CD4-positive, alpha-beta memory T cell (primary cell): ENCODE measurements at regions not wholly inside any gene's neighbourhood (a gene's known extent, or its start where the extent isn't known, plus 50 kb on each side); places are given as distances from the start of the nearest gene placed in this dataset.

Experiments used
- CTCF ChIA-PET: fragments of 350-600 bp; sonication (Branson Sonifier 250); formaldehyde crosslinking; loops from one replicate; lab custom pipeline; 2021; ENCODE audit warnings: inconsistent platforms; ENCODE audit not compliant: partially characterized antibody; lab: Charles Lee
- POLR2A ChIA-PET: fragments of 350-600 bp; sonication (Branson Sonifier 250); formaldehyde crosslinking; loops from one replicate; lab custom pipeline; 2021; ENCODE audit not compliant: partially characterized antibody; lab: Charles Lee
- DNase-seq, 5 donors: peaks; one replicate each; pipeline versions ENCODE4 v3.0.0 to v3.0.0-alpha.2; 2020 to 2022; ENCODE audit warnings: mixed read lengths in 1 of 5
- H3K27ac ChIP-seq: one replicate; pipeline ENCODE4 v1.7.0; 2013; ENCODE audit warnings: low read depth, low read length
- H3K27me3 ChIP-seq: 2 replicates; pipeline ENCODE4 v1.7.0; 2013; ENCODE audit warnings: mild to moderate bottlenecking, low read length, moderate library complexity; ENCODE audit not compliant: insufficient read depth
- H3K36me3 ChIP-seq: 2 replicates; pipeline ENCODE4 v1.7.0; 2013; ENCODE audit warnings: mild to moderate bottlenecking, low read length, moderate library complexity; ENCODE audit not compliant: insufficient read depth
- H3K4me1 ChIP-seq: 2 replicates; pipeline ENCODE4 v1.7.0; 2013; ENCODE audit warnings: mild to moderate bottlenecking, low read length, moderate library complexity; ENCODE audit not compliant: insufficient read depth
- H3K4me3 ChIP-seq, 2 donors: one replicate each; pipeline ENCODE4 v1.7.0; 2013; ENCODE audit warnings: low read length in 2 of 2, mild to moderate bottlenecking in 1 of 2
- H3K9me3 ChIP-seq, 2 donors: one replicate each; pipeline ENCODE4 v1.7.0; 2013; ENCODE audit warnings: low read length in 2 of 2, control low read depth in 1 of 2; ENCODE audit not compliant: control insufficient read depth in 1 of 2
- H3K27ac Mint-ChIP-seq, 7 donors: one replicate each; pipeline ENCODE4 v1.8.0; 2020 to 2021; ENCODE audit warnings: mixed read lengths in 7 of 7, mild to moderate bottlenecking in 6 of 7, inconsistent platforms in 3 of 7, moderate library complexity in 3 of 7
- H3K27me3 Mint-ChIP-seq, 2 donors: one replicate each; pipeline ENCODE4 v1.8.0; 2020 to 2021; ENCODE audit warnings: mixed read lengths in 2 of 2
- H3K36me3 Mint-ChIP-seq, 2 donors: one replicate each; pipeline ENCODE4 v1.8.0; 2020 to 2021; ENCODE audit warnings: mixed read lengths in 2 of 2, inconsistent platforms in 1 of 2, mild to moderate bottlenecking in 1 of 2
- H3K4me1 Mint-ChIP-seq, 4 donors: one replicate each; pipeline ENCODE4 v1.8.0; 2020 to 2021; ENCODE audit warnings: mixed read lengths in 4 of 4, mild to moderate bottlenecking in 1 of 4
- H3K4me3 Mint-ChIP-seq, 8 donors: one replicate each; pipeline ENCODE4 v1.8.0; 2020 to 2021; ENCODE audit warnings: mixed read lengths in 8 of 8, mild to moderate bottlenecking in 7 of 8, moderate library complexity in 6 of 8, inconsistent platforms in 3 of 8
- H3K9me3 Mint-ChIP-seq, 8 donors: one replicate each; pipeline ENCODE4 v1.8.0; 2020 to 2021; ENCODE audit warnings: mixed read lengths in 8 of 8, mild to moderate bottlenecking in 5 of 8, inconsistent platforms in 3 of 8, moderate library complexity in 1 of 8
- intact Hi-C: fragments of 100-400 bp; cut with micrococcal nuclease; formaldehyde crosslinking; loops from one replicate; pipeline ENCODE4 v1.15.1; 2023

DNA sequence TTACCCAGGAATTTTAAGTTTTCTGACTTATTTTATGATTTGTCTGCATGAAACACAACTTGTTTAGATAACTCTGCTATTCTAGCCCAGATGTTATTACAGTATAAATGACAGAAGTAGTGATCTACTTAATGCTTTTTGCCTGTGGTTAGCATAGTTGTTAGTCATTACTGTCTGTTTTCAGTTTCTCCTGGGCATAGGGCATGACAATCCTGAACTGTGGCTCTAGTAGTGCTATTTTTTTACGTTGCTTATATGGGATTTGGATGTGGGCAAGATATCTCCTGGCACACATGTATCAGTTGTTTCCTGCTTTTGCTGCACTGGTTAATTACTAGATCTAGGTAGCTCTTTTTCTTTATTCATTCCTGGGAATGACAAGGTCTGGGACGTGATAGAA, 1005.8 kb downstream of the PCDH18 start:
- POLR2A ChIA-PET: no interaction called here
- CTCF ChIA-PET: no interaction called here
- H3K27ac Mint-ChIP-seq: no peak overlapping the region

DNA sequence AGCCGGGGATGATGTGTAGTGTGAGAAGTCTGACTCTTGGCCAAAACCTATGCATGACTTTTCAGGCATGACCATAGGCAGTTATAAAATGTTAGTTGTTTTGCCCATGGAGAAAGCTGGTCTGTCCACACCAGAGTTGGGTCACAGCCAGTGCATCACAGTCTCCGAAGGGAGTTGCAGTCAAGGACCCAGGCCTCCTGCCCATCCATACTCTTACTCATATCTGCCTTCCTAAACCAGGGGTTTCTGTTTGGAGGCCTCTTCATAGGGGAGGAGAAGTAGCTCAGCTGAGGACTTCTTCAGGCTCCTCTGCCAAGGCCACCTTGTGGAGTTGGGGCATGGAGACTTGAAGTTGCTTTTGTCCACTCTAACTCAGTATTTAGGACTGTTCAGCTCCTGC, 1008.3 kb downstream of the PCDH18 start:
- Mint-ChIP-seq H3K4me3 (no peak overlapping the region), H3K9me3 (peaks cover 0 to 6% (median 4%) of the 10 kb centered on the region in 8 donors), H3K27me3 (no peaks in the 10 kb centered on the region), H3K27ac (no peak overlapping the region), H3K36me3 (no peaks in the 10 kb centered on the region), H3K4me1 (no peaks in the 10 kb centered on the region)
- ChIA-PET POLR2A (no interaction called here), CTCF (no interaction called here)
- no peaks in the 10 kb centered on the region for H3K36me3 ChIP-seq
- intact Hi-C loops: no loop called here
- no peaks in the 10 kb centered on the region for H3K4me1 ChIP-seq
- no peaks in the 10 kb centered on the region for H3K9me3 ChIP-seq
- no peaks in the 10 kb centered on the region for H3K27me3 ChIP-seq
- H3K27ac ChIP-seq: no peak overlapping the region
- H3K4me3 ChIP-seq: no peak overlapping the region
- no peak for DNase-seq

More for the DNA sequence above, 1005.8 kb downstream of the PCDH18 start:
- peaks cover 0 to 6% (median under 1%) of the 10 kb centered on the region in 8 donors for H3K9me3 Mint-ChIP-seq
- H3K27ac ChIP-seq: no peak overlapping the region
- no peak for DNase-seq
- no peaks in the 10 kb centered on the region for H3K27me3 Mint-ChIP-seq
- intact Hi-C loops: no loop called here
- no peak overlapping the region for H3K4me3 Mint-ChIP-seq
- H3K27me3 ChIP-seq: no peaks in the 10 kb centered on the region
- H3K36me3 ChIP-seq: no peaks in the 10 kb centered on the region
- H3K36me3 Mint-ChIP-seq: no peaks in the 10 kb centered on the region
- H3K4me1 ChIP-seq: no peaks in the 10 kb centered on the region
- no peaks in the 10 kb centered on the region for H3K9me3 ChIP-seq
- no peaks in the 10 kb centered on the region for H3K4me1 Mint-ChIP-seq
- no peak overlapping the region for H3K4me3 ChIP-seq

DNA sequence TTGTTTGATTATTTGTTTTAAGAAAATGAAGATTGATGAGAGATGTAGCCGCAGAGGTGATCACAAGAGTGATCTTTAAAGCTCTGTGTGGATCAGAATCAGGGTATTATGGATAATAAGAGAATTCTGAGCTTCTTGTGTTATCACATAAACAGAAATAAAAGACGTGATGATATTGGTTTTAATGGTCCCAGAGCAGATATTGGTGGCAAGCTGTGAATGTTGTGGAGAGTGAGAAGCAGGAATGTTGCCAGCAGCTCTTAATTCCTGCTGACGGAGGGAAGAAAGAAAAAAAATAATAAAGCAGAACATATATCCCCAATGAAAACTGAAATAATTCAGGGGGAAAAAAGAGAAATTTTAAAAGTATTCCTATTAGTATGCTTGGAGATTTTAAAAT, 1015.9 kb downstream of the PCDH18 start:
- intact Hi-C loops: no loop called here
- ChIA-PET POLR2A (no interaction called here), CTCF (no interaction called here)
- no peaks in the 10 kb centered on the region for H3K36me3 ChIP-seq
- DNase-seq: no peak
- Mint-ChIP-seq H3K27ac (no peak overlapping the region), H3K4me3 (no peak overlapping the region), H3K27me3 (no peaks in the 10 kb centered on the region), H3K4me1 (no peaks in the 10 kb centered on the region), H3K9me3 (peaks cover 0 to 11% (median under 1%) of the 10 kb centered on the region in 8 donors), H3K36me3 (no peaks in the 10 kb centered on the region)
- no peaks in the 10 kb centered on the region for H3K9me3 ChIP-seq
- H3K4me1 ChIP-seq: no peaks in the 10 kb centered on the region
- no peaks in the 10 kb centered on the region for H3K27me3 ChIP-seq
- no peak overlapping the region for H3K27ac ChIP-seq
- H3K4me3 ChIP-seq: no peak overlapping the region

DNA sequence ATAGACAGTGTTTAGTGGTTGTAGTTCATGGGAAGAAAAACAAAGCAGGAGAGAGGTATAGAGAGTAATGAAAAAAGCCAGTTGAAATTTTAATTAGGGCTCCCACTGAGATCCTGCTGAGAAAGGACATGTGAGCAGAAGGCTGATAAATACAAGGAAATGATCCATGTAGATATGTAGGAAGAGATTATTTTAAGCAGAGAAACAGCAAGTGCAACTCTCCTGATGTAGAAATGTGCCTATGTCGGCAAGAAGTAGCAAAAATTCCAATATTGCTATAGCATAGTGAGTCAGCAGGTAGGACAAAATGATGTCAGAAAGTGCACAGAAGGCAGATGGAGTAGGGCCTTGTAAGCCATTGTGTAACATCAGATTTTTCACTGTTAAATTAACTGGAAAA, 1027.3 kb downstream of the PCDH18 start:
- no peaks in the 10 kb centered on the region for H3K27me3 Mint-ChIP-seq
- peaks cover 0 to 9% (median 6%) of the 10 kb centered on the region in 8 donors for H3K9me3 Mint-ChIP-seq
- no peaks in the 10 kb centered on the region for H3K36me3 ChIP-seq
- no peaks in the 10 kb centered on the region for H3K36me3 Mint-ChIP-seq
- no peaks in the 10 kb centered on the region for H3K4me1 ChIP-seq
- ChIA-PET CTCF (no interaction called here), POLR2A (no interaction called here)
- H3K4me1 Mint-ChIP-seq: no peaks in the 10 kb centered on the region
- intact Hi-C loops: no loop called here
- no peak overlapping the region for H3K27ac Mint-ChIP-seq
- no peaks in the 10 kb centered on the region for H3K9me3 ChIP-seq
- no peak overlapping the region for H3K4me3 ChIP-seq
- H3K27me3 ChIP-seq: no peaks in the 10 kb centered on the region
- H3K4me3 Mint-ChIP-seq: no peak overlapping the region
- H3K27ac ChIP-seq: no peak overlapping the region
- no peak for DNase-seq

DNA sequence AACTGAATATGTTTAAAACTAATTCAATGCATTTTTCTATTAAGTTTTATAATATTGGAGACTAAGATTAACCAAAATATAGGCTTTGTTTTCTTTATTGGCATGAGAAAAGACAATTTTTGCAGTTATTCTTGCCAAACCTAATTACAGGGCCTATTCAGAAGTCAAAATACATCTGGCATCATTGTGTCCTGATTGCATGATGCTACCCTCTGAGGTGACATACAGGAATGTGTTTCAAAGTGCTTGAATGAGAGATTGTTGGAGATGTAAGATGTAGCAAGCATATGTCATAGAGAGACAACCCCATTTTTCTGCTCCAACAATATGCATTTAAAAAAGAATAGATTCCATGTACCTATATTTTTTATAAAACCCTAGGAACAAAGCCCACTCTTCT, 1036.4 kb downstream of the PCDH18 start:
- no peaks in the 10 kb centered on the region for H3K27me3 Mint-ChIP-seq
- CTCF ChIA-PET: no interaction called here

DNA sequence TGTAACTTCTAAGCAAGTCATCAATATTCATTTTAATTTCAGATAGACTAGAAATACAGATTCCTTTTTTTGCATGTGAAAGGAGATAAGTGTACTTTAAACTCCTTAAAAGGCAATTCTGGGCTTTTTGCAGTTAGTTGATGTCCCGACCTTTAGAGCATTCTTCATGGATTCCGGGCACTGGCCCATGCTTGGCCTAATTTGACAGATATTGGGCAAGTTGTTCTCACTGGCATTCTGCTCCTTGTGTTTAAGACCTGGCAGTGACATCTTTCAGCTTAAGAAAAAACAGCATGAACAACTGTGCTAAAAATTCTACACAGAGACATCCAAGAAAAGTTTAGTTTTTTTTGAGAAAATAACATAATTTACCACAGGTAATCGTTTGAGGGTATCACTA, 1037.2 kb downstream of the PCDH18 start:
- Histone ChIP-seq H3K27me3 (no peaks in the 10 kb centered on the region), H3K4me1 (no peaks in the 10 kb centered on the region), H3K9me3 (no peaks in the 10 kb centered on the region), H3K27ac (no peak overlapping the region), H3K36me3 (no peaks in the 10 kb centered on the region), H3K4me3 (no peak overlapping the region)
- intact Hi-C loops: no loop called here
- DNase-seq: no peak
- Mint-ChIP-seq H3K36me3 (no peaks in the 10 kb centered on the region), H3K27me3 (no peaks in the 10 kb centered on the region), H3K27ac (no peak overlapping the region), H3K4me1 (no peaks in the 10 kb centered on the region), H3K4me3 (no peak overlapping the region), H3K9me3 (peaks cover 3 to 11% (median 4%) of the 10 kb centered on the region in 8 donors)
- POLR2A ChIA-PET: no interaction called here
- CTCF ChIA-PET: no interaction called here

More for the DNA sequence above, 1036.4 kb downstream of the PCDH18 start:
- Mint-ChIP-seq H3K36me3 (no peaks in the 10 kb centered on the region), H3K4me1 (no peaks in the 10 kb centered on the region), H3K27ac (no peak overlapping the region), H3K9me3 (peaks cover 1 to 13% (median 6%) of the 10 kb centered on the region in 8 donors), H3K4me3 (no peak overlapping the region)
- Histone ChIP-seq H3K9me3 (no peaks in the 10 kb centered on the region), H3K4me1 (no peaks in the 10 kb centered on the region), H3K36me3 (no peaks in the 10 kb centered on the region), H3K27me3 (no peaks in the 10 kb centered on the region), H3K27ac (no peak overlapping the region), H3K4me3 (no peak overlapping the region)
- intact Hi-C loops: no loop called here
- no peak for DNase-seq
- POLR2A ChIA-PET: no interaction called here

DNA sequence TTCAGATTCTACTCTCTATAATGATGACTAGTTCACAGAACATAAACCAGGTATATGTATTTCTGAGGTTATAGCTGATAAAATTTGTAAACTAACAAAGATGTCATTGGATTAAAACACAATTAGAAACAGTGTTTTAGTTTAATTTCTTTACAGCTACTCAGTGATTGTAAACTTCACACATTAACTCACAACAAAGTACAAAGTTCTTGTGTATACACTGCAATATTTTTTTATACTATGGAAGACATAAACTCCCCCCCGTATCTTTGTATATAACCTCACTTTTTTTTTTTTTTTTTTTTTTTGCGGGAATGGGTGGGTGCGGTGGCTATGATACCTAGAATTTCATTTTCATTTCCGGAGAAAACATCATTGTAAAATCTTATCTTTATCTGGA, 1043.2 kb downstream of the PCDH18 start:
- no peaks in the 10 kb centered on the region for H3K27me3 Mint-ChIP-seq
- no peak overlapping the region for H3K27ac Mint-ChIP-seq
- H3K4me3 Mint-ChIP-seq: no peak overlapping the region
- Histone ChIP-seq H3K36me3 (no peaks in the 10 kb centered on the region), H3K9me3 (no peaks in the 10 kb centered on the region), H3K27ac (no peak overlapping the region), H3K4me3 (no peak overlapping the region), H3K27me3 (no peaks in the 10 kb centered on the region), H3K4me1 (no peaks in the 10 kb centered on the region)
- POLR2A ChIA-PET: no interaction called here
- intact Hi-C loops: no loop called here
- peaks cover 0 to 9% (median 4%) of the 10 kb centered on the region in 8 donors for H3K9me3 Mint-ChIP-seq
- H3K36me3 Mint-ChIP-seq: no peaks in the 10 kb centered on the region
- no peaks in the 10 kb centered on the region for H3K4me1 Mint-ChIP-seq
- CTCF ChIA-PET: no interaction called here
- no peak for DNase-seq

DNA sequence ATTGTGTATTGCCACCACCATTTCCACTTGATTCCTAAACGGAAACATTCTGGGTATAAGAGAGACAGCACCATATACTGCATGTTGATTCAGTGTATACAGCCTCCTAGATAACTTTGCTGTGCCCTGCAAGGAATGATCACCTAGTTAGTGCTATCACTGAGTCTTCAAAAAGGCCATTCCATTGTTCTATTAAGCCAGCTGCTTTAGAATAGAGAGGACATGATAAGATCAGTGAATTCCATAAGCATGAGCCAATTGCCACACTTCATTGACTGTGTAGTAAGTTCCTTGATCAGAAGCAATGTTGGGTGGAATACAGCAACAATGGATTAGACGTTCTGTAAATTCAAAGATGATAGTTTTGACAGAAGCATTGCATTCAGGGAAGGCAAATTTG, 1047.3 kb downstream of the PCDH18 start:
- H3K4me3 ChIP-seq: no peak overlapping the region
- CTCF ChIA-PET: no interaction called here
- Mint-ChIP-seq H3K27me3 (no peaks in the 10 kb centered on the region), H3K27ac (no peak overlapping the region), H3K4me1 (no peaks in the 10 kb centered on the region), H3K36me3 (no peaks in the 10 kb centered on the region), H3K9me3 (peaks cover 0 to 7% (median 2%) of the 10 kb centered on the region in 8 donors), H3K4me3 (no peak overlapping the region)
- H3K27ac ChIP-seq: no peak overlapping the region
- H3K9me3 ChIP-seq: no peaks in the 10 kb centered on the region
- H3K4me1 ChIP-seq: no peaks in the 10 kb centered on the region
- intact Hi-C loops: no loop called here
- H3K36me3 ChIP-seq: no peaks in the 10 kb centered on the region
- DNase-seq: no peak
- POLR2A ChIA-PET: no interaction called here
- no peaks in the 10 kb centered on the region for H3K27me3 ChIP-seq
